8988T (cell line): ENCODE measurements at regions not wholly inside any gene's neighbourhood (a gene's known extent, or its start where the extent isn't known, plus 50 kb on each side); places are given as distances from the start of the nearest gene placed in this dataset.
"Not testable (repeated sequence)": the region's sequence is repeated elsewhere in the genome, so short reads cannot be mapped to it uniquely, and the experiment has no call there.

Experiments
- DNase-seq: peaks from one replicate; pipeline ENCODE4 v3.0.0; 2011

- no peak for DNase-seq
Measured at GRCh38 chr15:66865622-66866611, 163.9 kb downstream of the SMAD6 start.

GRCh38 chr15:66866656-66867055 lies 164.6 kb downstream of the SMAD6 start:
- DNase-seq: no peak

GRCh38 chr15:66868918-66869317 lies 166.9 kb downstream of the SMAD6 start:
- no peak for DNase-seq

GRCh38 chr15:66870880-66871388 lies 168.9 kb downstream of the SMAD6 start:
- DNase-seq: no peak

GRCh38 chr15:66872405-66872804 lies 170.4 kb downstream of the SMAD6 start:
- no peak for DNase-seq

- DNase-seq: not testable (repeated sequence)
Measured at GRCh38 chr15:66873331-66873730, 171.3 kb downstream of the SMAD6 start.

- DNase-seq: no peak
Measured at GRCh38 chr15:66873856-66874255, 171.8 kb downstream of the SMAD6 start.

- DNase-seq: no peak
Measured at GRCh38 chr15:66875588-66876420, 173.8 kb downstream of the SMAD6 start.

GRCh38 chr15:66876421-66876730 lies 174.3 kb downstream of the SMAD6 start:
- no peak for DNase-seq

- no peak for DNase-seq
Measured at GRCh38 chr15:66876731-66877476, 174.9 kb downstream of the SMAD6 start.

GRCh38 chr15:66877477-66878271 lies 175.6 kb downstream of the SMAD6 start:
- no peak for DNase-seq

- no peak for DNase-seq
Measured at GRCh38 chr15:66878761-66879160, 176.7 kb downstream of the SMAD6 start.

- no peak for DNase-seq
Measured at GRCh38 chr15:66879531-66880368, 177.7 kb downstream of the SMAD6 start.

GRCh38 chr15:66880380-66881155 lies 178.5 kb downstream of the SMAD6 start:
- no peak for DNase-seq

GRCh38 chr15:66881173-66881905 lies 179.3 kb downstream of the SMAD6 start:
- no peak for DNase-seq

- no peak for DNase-seq
Measured at GRCh38 chr15:66882251-66883020, 180.4 kb downstream of the SMAD6 start.

GRCh38 chr15:66883284-66883911 lies 181.4 kb downstream of the SMAD6 start:
- DNase-seq: no peak

GRCh38 chr15:66884115-66884622 lies 181.2 kb upstream of the SMAD3 start:
- no peak for DNase-seq
